IMR-90 (cell line): ENCODE measurements at regions not wholly inside any gene's neighbourhood (a gene's known extent, or its start where the extent isn't known, plus 50 kb on each side); places are given as distances from the start of the nearest gene placed in this dataset.

Experiments used
- ATAC-seq: fragments of 200-7000 bp; cut with Tn5 transposase; 2 replicates; pipeline ENCODE4 v1.9.1; 2020; ENCODE audit warnings: low read depth, mild to moderate bottlenecking, moderate library complexity
- BruUV-seq: library from RNA; stranded (reverse); fragments of 400-500 nt; replicated peaks from 2 replicates; lab custom pipeline; 2021; lab: Mats Ljungman, UMichigan
- CTCF ChIA-PET: fragments of 300-600 bp; formaldehyde crosslinking; extraction: SDS; loops from one replicate; lab custom pipeline; 2021; ENCODE audit warnings: antibody characterized with exemption; lab: Yijun Ruan, JAX
- POLR2A ChIA-PET: fragments of 300-600 bp; sonication (Branson Sonifier 250); formaldehyde crosslinking; loops from one replicate; lab custom pipeline; 2022; ENCODE audit warnings: antibody characterized with exemption; ENCODE audit not compliant: unreplicated experiment; lab: Charles Lee
- DNase-seq: peaks from one replicate; pipeline ENCODE4 v3.0.0; 2013
- H2AFZ ChIP-seq: replicated peaks from 2 replicates; pipeline ENCODE3; 2013; ENCODE audit warnings: low read length, mild to moderate bottlenecking; ENCODE audit not compliant: poor library complexity
- H2AK5ac ChIP-seq: 2 replicates; pipeline ENCODE4 v1.6.1; 2013; ENCODE audit warnings: low read depth, low read length, inconsistent platforms
- H2AK9ac ChIP-seq: replicated peaks from 2 replicates; pipeline ENCODE3; 2013; ENCODE audit warnings: mild to moderate bottlenecking, low read depth, low read length, moderate library complexity; ENCODE audit not compliant: poor library complexity
- H2BK120ac ChIP-seq: 2 replicates; pipeline ENCODE4 v1.6.1; 2013; ENCODE audit warnings: low read depth, low read length, inconsistent platforms
- H2BK15ac ChIP-seq: 3 replicates; pipeline ENCODE4 v1.6.1; 2013; ENCODE audit warnings: low read depth, low read length, inconsistent platforms
- H2BK20ac ChIP-seq: 2 replicates; pipeline ENCODE4 v1.6.1; 2013; ENCODE audit warnings: low read depth, mild to moderate bottlenecking, inconsistent platforms, low read length, moderate library complexity
- H2BK5ac ChIP-seq: 2 replicates; pipeline ENCODE4 v1.6.1; 2013; ENCODE audit warnings: mild to moderate bottlenecking, low read depth, low read length, inconsistent platforms; ENCODE audit not compliant: poor library complexity, severe bottlenecking
- H3K14ac ChIP-seq: replicated peaks from 2 replicates; pipeline ENCODE4 v1.6.1; 2013; ENCODE audit warnings: low read depth, low read length, inconsistent platforms
- H3K18ac ChIP-seq: 2 replicates; pipeline ENCODE4 v1.6.1; 2013; ENCODE audit warnings: low read depth, low read length, control low read depth
- H3K23ac ChIP-seq: 2 replicates; pipeline ENCODE4 v1.6.1; 2013; ENCODE audit warnings: low read depth, low read length, inconsistent platforms
- H3K27ac ChIP-seq: 2 replicates; pipeline ENCODE4 v1.5.1; 2013; ENCODE audit warnings: mild to moderate bottlenecking, control low read depth, low read length; ENCODE audit not compliant: insufficient read depth
- H3K27me3 ChIP-seq: 2 replicates; pipeline ENCODE4 v1.6.1; 2013; ENCODE audit warnings: low read length; ENCODE audit not compliant: control insufficient read depth, insufficient read depth
- H3K36me3 ChIP-seq: 2 replicates; pipeline ENCODE4 v1.6.1; 2013; ENCODE audit warnings: low read length, mixed read lengths; ENCODE audit not compliant: control insufficient read depth, insufficient read depth
- H3K4ac ChIP-seq: 2 replicates; pipeline ENCODE4 v1.6.1; 2013; ENCODE audit warnings: low read depth, low read length, inconsistent platforms
- H3K4me1 ChIP-seq: 2 replicates; pipeline ENCODE4 v1.6.1; 2013; ENCODE audit warnings: low read length, mixed read lengths; ENCODE audit not compliant: control insufficient read depth, insufficient read depth
- H3K4me2 ChIP-seq: 2 replicates; pipeline ENCODE4 v1.6.1; 2013; ENCODE audit warnings: low read depth, mild to moderate bottlenecking, control low read depth, low read length, moderate library complexity
- H3K4me3 ChIP-seq: 2 replicates; pipeline ENCODE4 v1.5.1; 2013; ENCODE audit warnings: low read depth, mild to moderate bottlenecking, control low read depth, low read length, moderate library complexity; ENCODE audit not compliant: insufficient read depth
- H3K56ac ChIP-seq: 2 replicates; pipeline ENCODE4 v1.6.1; 2013; ENCODE audit warnings: low read length, inconsistent platforms; ENCODE audit not compliant: insufficient read depth; ENCODE audit errors: extremely low read depth
- H3K79me1 ChIP-seq, 2 experiments: 2 replicates each; pipeline ENCODE4 v1.6.1; 2013; ENCODE audit warnings: low read length in 2 of 2, inconsistent platforms in 1 of 2, low read depth in 1 of 2
- H3K9ac ChIP-seq: 2 replicates; pipeline ENCODE4 v1.6.1; 2013; ENCODE audit warnings: low read depth, low read length, control low read depth
- H3K9me1 ChIP-seq: 2 replicates; pipeline ENCODE4 v1.6.1; 2013; ENCODE audit warnings: low read length, inconsistent platforms; ENCODE audit not compliant: insufficient read depth
- H3K9me3 ChIP-seq: 2 replicates; pipeline ENCODE4 v1.6.1; 2013; ENCODE audit warnings: low read length; ENCODE audit not compliant: control insufficient read depth, insufficient read depth
- H4K20me1 ChIP-seq: 2 replicates; pipeline ENCODE4 v1.6.1; 2013; ENCODE audit warnings: low read length, inconsistent platforms; ENCODE audit not compliant: insufficient read depth
- H4K5ac ChIP-seq: 2 replicates; pipeline ENCODE4 v1.6.1; 2013; ENCODE audit warnings: mild to moderate bottlenecking, low read depth, low read length, control low read depth
- H4K8ac ChIP-seq, 2 experiments: 2 replicates each; pipeline ENCODE4 v1.6.1; 2013; ENCODE audit warnings: low read depth in 2 of 2, low read length in 2 of 2, control low read depth in 1 of 2, inconsistent platforms in 1 of 2
- H4K91ac ChIP-seq: 2 replicates; pipeline ENCODE4 v1.6.1; 2013; ENCODE audit warnings: low read depth, low read length, inconsistent platforms; ENCODE audit not compliant: insufficient read depth
- MAZ ChIP-seq: IDR thresholded peaks from 2 replicates; pipeline ENCODE4 v1.6.1; 2012; ENCODE audit warnings: low read depth, mild to moderate bottlenecking, low read length, improper control_type of control experiment, moderate library complexity, borderline replicate concordance
- RAD21 ChIP-seq: IDR thresholded peaks from 2 replicates; pipeline ENCODE4 v1.6.1; 2012; ENCODE audit warnings: low read length, improper control_type of control experiment
- SMC3 ChIP-seq: fragments of 150-350 bp; IDR thresholded peaks from 2 replicates; pipeline ENCODE4 v1.6.1; 2016; ENCODE audit warnings: low read depth, mild to moderate bottlenecking, antibody characterized with exemption, low read length, moderate library complexity
- WGBS, 2 experiments: methylation state at CpG; one replicate each; pipeline versions ENCODE4 v1.1.5 to v1.1.7; 2013; ENCODE audit warnings: missing lambda C conversion rate in 2 of 2; ENCODE audit not compliant: insufficient read length in 1 of 2; ENCODE audit errors: extremely low coverage in 2 of 2; 5-methylcytosine and 5-hydroxymethylcytosine counted together
- dilution Hi-C: fragments of 300-500 bp; cut with HindIII; formaldehyde crosslinking; loops from one replicate; pipeline ENCODE4 v1.14.3; 2018; ENCODE audit warnings: low sequenced_read_pairs; ENCODE audit not compliant: unreplicated experiment
- in situ Hi-C: fragments of 300-500 bp; cut with MboI; formaldehyde crosslinking; loops from 3 replicates; pipeline ENCODE4 v1.14.3; 2019; ENCODE audit warnings: low sequenced_read_pairs, inconsistent platforms, mixed read lengths
- intact Hi-C: fragments of 100-400 bp; cut with micrococcal nuclease; formaldehyde crosslinking; loops from 2 replicates; pipeline ENCODE4 v1.10.0; 2022
- TF ChIP-seq, protein P1 (sequence below): conservative IDR thresholded peaks from 2 replicates; pipeline ENCODE4 v1.5.1; 2012; ENCODE audit warnings: mild to moderate bottlenecking, low read depth, low read length, improper control_type of control experiment

DNA sequence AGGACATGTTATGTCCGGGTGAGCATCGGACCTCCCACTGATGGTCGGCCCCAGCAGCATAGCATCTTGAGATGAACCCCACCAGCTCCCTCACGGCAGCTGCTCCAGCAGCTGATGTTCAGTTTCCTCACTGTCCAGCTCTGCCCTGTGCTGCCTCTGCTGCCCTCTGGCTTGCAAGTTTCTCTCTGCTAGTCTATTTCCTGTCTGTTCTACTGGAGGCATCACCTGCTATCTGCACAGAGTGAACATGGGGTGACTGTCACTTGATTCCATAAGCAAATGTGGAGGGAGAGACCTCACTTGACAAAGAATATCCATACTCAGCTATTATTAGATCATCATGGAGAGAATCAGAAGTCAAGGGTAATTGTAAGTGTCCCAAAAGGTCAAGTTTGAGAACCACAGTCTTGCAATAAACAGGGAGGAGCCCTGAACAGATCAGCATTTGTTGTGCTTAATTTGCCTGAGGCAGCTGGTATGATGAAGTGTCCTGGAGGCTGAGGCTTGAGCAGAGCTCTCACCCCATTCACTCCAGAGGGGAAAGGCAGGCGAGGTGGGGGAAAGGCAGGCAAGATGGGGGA is 702.8 kb downstream of the SEMA5A start:
- peak overlapping the region; percentile 45 for H2AFZ ChIP-seq
- H2AK5ac ChIP-seq = peak overlapping the region; percentile 56; the same call in 1 of the 2 replicates
- peak overlapping the region; percentile 5; the same call in 1 of the 2 replicates for H3K23ac ChIP-seq
- no TSS peak for BruUV-seq
- peak overlapping the region; percentile 12 for H3K18ac ChIP-seq
- intact Hi-C loops (loop anchor here (1.0 to 10.0 kb wide), 3 partner anchors 26 to 918 kb away; no protein-coding TSS in a partner anchor), in situ Hi-C loops (no loop called here), dilution Hi-C loops (no loop called here)
- no peak overlapping the region for H3K4me2 ChIP-seq
- peak overlapping the region; percentile 42 for H2BK5ac ChIP-seq
- peak overlapping the region; percentile 31; the same call in 1 of the 2 replicates for H3K27ac ChIP-seq
- peak overlapping the region in 1 of 2 experiments; percentile 87; a peak in 2 of 4 replicates for H4K8ac ChIP-seq
- no peak overlapping the region for H3K4me3 ChIP-seq
- H3K79me1 ChIP-seq = no peaks in the 10 kb centered on the region
- H3K4ac ChIP-seq = peak overlapping the region; percentile 93
- no peaks in the 10 kb centered on the region for H3K36me3 ChIP-seq
- H4K20me1 ChIP-seq = no peaks in the 10 kb centered on the region
- H4K91ac ChIP-seq = peak overlapping the region; percentile 84
- no peaks in the 10 kb centered on the region for H3K27me3 ChIP-seq
- ATAC-seq (peak; percentile 73), DNase-seq (peak; percentile 60)
- H3K9me3 ChIP-seq = no peaks in the 10 kb centered on the region; the same call in 1 of the 2 replicates
- H2BK15ac ChIP-seq = peak overlapping the region; percentile 10; the same call in 1 of the 3 replicates
- H4K5ac ChIP-seq = peak overlapping the region; percentile 6; the same call in 1 of the 2 replicates
- peak overlapping the region; percentile 96 for H2BK120ac ChIP-seq
- CTCF ChIA-PET = interaction anchor here (0.6 to 1.6 kb wide), 9 partner anchors 9 to 956 kb away, joined by 3 to 10 read pairs (median 4); no protein-coding TSS in a partner anchor
- H3K4me1 ChIP-seq = peaks cover 18% of the 10 kb centered on the region
- TF ChIP-seq RAD21 (peak; percentile 63), SMC3 (peak; percentile 58), MAZ (no peak)
- TF ChIP-seq, protein P1, sequence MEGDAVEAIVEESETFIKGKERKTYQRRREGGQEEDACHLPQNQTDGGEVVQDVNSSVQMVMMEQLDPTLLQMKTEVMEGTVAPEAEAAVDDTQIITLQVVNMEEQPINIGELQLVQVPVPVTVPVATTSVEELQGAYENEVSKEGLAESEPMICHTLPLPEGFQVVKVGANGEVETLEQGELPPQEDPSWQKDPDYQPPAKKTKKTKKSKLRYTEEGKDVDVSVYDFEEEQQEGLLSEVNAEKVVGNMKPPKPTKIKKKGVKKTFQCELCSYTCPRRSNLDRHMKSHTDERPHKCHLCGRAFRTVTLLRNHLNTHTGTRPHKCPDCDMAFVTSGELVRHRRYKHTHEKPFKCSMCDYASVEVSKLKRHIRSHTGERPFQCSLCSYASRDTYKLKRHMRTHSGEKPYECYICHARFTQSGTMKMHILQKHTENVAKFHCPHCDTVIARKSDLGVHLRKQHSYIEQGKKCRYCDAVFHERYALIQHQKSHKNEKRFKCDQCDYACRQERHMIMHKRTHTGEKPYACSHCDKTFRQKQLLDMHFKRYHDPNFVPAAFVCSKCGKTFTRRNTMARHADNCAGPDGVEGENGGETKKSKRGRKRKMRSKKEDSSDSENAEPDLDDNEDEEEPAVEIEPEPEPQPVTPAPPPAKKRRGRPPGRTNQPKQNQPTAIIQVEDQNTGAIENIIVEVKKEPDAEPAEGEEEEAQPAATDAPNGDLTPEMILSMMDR = peak; percentile 61
- peak overlapping the region; percentile 70 for H2AK9ac ChIP-seq
- POLR2A ChIA-PET = no interaction called here
- H3K56ac ChIP-seq = no peak overlapping the region
- WGBS, 2 experiments = 96% methylated on average over 3 of the region's 5 CpGs; no CpG with 5 or more reads in 1 of the 2 experiments
- H3K9ac ChIP-seq = no peak overlapping the region
- peak overlapping the region; percentile 85; the same call in 1 of the 2 replicates for H3K14ac ChIP-seq
- H3K9me1 ChIP-seq = peaks cover 22% of the 10 kb centered on the region
- H2BK20ac ChIP-seq = peak overlapping the region; percentile 96
